Activated naive CD8-positive, alpha-beta T cell treated with anti-CD3 and anti-CD28 coated beads, Interleukin-2, amount 50 U/mL, for 24 hours (primary cell): ENCODE measurements at regions not wholly inside any gene's neighbourhood (a gene's known extent, or its start where the extent isn't known, plus 50 kb on each side); places are given as distances from the start of the nearest gene placed in this dataset.
"Not testable (repeated sequence)": the region's sequence is repeated elsewhere in the genome, so short reads cannot be mapped to it uniquely, and the experiment has no call there.

Experiments used
- ATAC-seq: fragments of 150-1000 bp; cut with Tn5 transposase; one replicate; pipeline ENCODE4 v1.10.0; 2021
- DNase-seq: peaks from one replicate; pipeline ENCODE4 v3.0.0; 2021
- H3K27ac Mint-ChIP-seq: one replicate; pipeline ENCODE4 v1.8.0; 2021; ENCODE audit warnings: mild to moderate bottlenecking, mixed read lengths
- H3K27me3 Mint-ChIP-seq: one replicate; pipeline ENCODE4 v1.8.0; 2021; ENCODE audit warnings: mixed read lengths
- H3K36me3 Mint-ChIP-seq: one replicate; pipeline ENCODE4 v1.8.0; 2021; ENCODE audit warnings: low read depth, mixed read lengths
- H3K4me1 Mint-ChIP-seq: one replicate; pipeline ENCODE4 v1.8.0; 2021; ENCODE audit warnings: mixed read lengths
- H3K4me3 Mint-ChIP-seq: one replicate; pipeline ENCODE4 v1.8.0; 2021; ENCODE audit warnings: mild to moderate bottlenecking, moderate library complexity, mixed read lengths
- H3K9me3 Mint-ChIP-seq: one replicate; pipeline ENCODE4 v1.8.0; 2021; ENCODE audit warnings: mixed read lengths

DNA sequence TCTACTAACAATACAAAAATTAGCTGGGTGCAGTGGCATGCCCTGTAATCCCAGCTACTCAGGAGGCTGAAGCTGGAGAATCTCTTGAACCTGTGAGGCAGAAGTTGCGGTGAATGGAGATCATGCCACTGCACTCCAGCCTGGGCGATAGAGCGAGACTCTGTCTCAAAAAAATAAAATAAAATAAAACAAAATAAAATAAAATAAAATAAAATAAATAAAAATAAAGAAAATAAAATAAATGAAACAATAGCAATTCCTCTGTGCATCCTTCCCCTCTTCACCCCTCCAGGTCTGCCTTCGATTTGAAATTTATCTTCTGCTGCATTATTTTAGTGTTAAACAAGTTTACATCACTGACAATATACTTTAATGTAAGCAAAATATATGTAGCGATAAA lies 63.0 kb upstream of the UXS1 start:
- no peak overlapping the region for H3K4me3 Mint-ChIP-seq

DNA sequence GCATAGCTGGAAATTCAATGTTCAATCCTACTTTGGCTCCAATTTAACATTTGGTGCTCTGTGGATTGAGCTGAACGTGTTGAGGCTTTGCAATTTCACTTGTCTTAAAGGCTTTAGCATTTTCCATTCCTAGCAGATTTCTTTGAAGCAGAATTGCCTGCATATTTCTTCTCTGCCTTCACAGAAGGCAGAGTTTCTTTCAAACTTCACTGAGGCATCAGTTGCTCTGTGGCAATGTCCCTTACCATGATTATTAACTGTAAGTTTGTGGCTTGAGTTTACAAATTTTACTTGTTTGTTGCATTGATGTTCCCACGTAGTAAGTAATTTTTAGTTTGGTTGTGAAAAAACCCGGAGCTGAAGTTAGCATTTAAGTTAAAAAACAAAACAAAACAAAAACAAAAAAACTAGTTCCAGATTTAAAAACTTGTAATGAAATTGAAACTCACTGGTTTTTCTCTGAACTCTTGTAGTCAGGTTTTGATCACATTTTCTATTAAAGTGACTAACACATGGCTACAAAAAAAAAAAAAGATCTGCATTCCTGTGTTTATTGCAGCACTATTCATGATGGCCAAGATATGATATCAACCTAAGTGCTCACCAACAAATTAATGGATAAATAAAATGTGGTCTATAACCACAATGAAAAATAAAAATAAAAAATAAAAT lies 55.2 kb upstream of the UXS1 start:
- H3K27me3 Mint-ChIP-seq, H3K27ac Mint-ChIP-seq, H3K9me3 Mint-ChIP-seq, ATAC-seq, H3K36me3 Mint-ChIP-seq, DNase-seq, H3K4me3 Mint-ChIP-seq, H3K4me1 Mint-ChIP-seq: not testable (repeated sequence)

More for the DNA sequence above, 63.0 kb upstream of the UXS1 start:
- Mint-ChIP-seq H3K4me1 (no peaks in the 10 kb centered on the region), H3K27ac (no peak overlapping the region), H3K36me3 (no peaks in the 10 kb centered on the region), H3K9me3 (no peaks in the 10 kb centered on the region), H3K27me3 (no peaks in the 10 kb centered on the region)
- DNase-seq (no peak), ATAC-seq (no peak)

DNA sequence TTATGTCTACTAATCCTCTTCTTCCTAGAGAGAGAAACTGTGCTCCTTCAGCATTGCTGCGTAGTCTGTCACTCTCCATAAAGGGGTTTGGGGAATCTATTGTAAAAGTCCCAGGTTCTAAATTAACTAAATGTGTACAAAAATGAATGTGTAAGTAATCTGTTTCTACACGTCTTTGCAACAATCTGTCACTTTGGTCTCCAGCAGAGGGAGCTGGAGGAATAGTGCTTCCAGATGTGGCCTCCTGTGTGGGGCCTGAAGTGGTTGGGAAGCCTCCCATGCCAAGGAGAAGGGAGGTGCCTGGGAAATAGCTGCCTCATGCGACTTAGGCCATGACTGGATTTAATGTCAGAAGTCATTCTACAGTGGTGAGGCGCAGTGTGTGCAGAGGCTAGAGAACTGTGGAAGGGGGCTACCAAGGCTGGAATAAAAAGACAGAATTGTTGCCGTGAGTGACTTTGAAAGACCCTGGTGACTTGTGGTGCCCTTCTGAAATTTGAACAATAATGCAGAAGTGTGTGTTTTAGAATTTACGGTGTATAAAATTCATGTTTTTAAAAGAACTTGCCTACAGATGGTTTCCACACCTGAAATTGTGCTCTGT lies 54.5 kb upstream of the UXS1 start:
- H3K27ac Mint-ChIP-seq, H3K36me3 Mint-ChIP-seq, ATAC-seq, H3K9me3 Mint-ChIP-seq, H3K27me3 Mint-ChIP-seq, H3K4me3 Mint-ChIP-seq, H3K4me1 Mint-ChIP-seq, DNase-seq: not testable (repeated sequence)
